Neuronal stem cell (in vitro differentiated cells): ENCODE measurements at regions not wholly inside any gene's neighbourhood (a gene's known extent, or its start where the extent isn't known, plus 50 kb on each side); places are given as distances from the start of the nearest gene placed in this dataset.

Source experiments
- DNase-seq: peaks from one replicate; pipeline ENCODE4 v3.0.0-alpha.2; 2013; ENCODE audit warnings: low spot score
- H2AFZ ChIP-seq: one replicate; pipeline ENCODE4 v1.6.1; 2013; ENCODE audit warnings: mild to moderate bottlenecking, low read length, inconsistent platforms
- H2AK5ac ChIP-seq: 2 replicates; pipeline ENCODE4 v1.6.1; 2013; ENCODE audit warnings: low read depth, mild to moderate bottlenecking, inconsistent platforms, low read length, moderate library complexity, mixed read lengths
- H2BK120ac ChIP-seq: 2 replicates; pipeline ENCODE4 v1.6.1; 2013; ENCODE audit warnings: low read depth, mild to moderate bottlenecking, inconsistent platforms, low read length, moderate library complexity, mixed read lengths
- H2BK12ac ChIP-seq: one replicate; pipeline ENCODE4 v1.6.1; 2013; ENCODE audit warnings: low read length, inconsistent platforms
- H2BK15ac ChIP-seq: 2 replicates; pipeline ENCODE4 v1.6.1; 2013; ENCODE audit warnings: mild to moderate bottlenecking, low read length, inconsistent platforms, mixed read lengths
- H2BK5ac ChIP-seq: one replicate; pipeline ENCODE4 v1.6.1; 2013; ENCODE audit warnings: inconsistent platforms, mild to moderate bottlenecking, low read length, moderate library complexity
- H3K14ac ChIP-seq: one replicate; pipeline ENCODE4 v1.6.1; 2013; ENCODE audit warnings: low read length, inconsistent platforms
- H3K18ac ChIP-seq: 2 replicates; pipeline ENCODE4 v1.6.1; 2013; ENCODE audit warnings: low read length, inconsistent platforms
- H3K23ac ChIP-seq: 2 replicates; pipeline ENCODE4 v1.6.1; 2013; ENCODE audit warnings: low read depth, mild to moderate bottlenecking, mixed read lengths, low read length, inconsistent platforms; ENCODE audit not compliant: poor library complexity
- H3K27ac ChIP-seq: replicated peaks from 3 replicates; pipeline ENCODE4 v1.5.1; 2013; ENCODE audit warnings: low read length, inconsistent platforms
- H3K27me3 ChIP-seq, 3 experiments: 2 replicates each; pipeline ENCODE4 v1.6.1; 2013; ENCODE audit warnings: low read length in 3 of 3, mild to moderate bottlenecking in 2 of 3, inconsistent platforms in 1 of 3, low read depth in 1 of 3, mixed read lengths in 1 of 3, moderate library complexity in 1 of 3; ENCODE audit not compliant: control insufficient read depth in 3 of 3, insufficient read depth in 3 of 3
- H3K36me3 ChIP-seq, 2 donors: replicated peaks in 1 of 2; 2 replicates each; pipeline ENCODE4 v1.6.1; 2013; ENCODE audit warnings: low read length in 2 of 2; ENCODE audit not compliant: control insufficient read depth in 2 of 2, insufficient read depth in 2 of 2
- H3K4ac ChIP-seq: 2 replicates; pipeline ENCODE4 v1.6.1; 2013; ENCODE audit warnings: inconsistent platforms, mild to moderate bottlenecking, low read length, moderate library complexity
- H3K4me1 ChIP-seq, 2 donors: 1 replicate in 1 of 2; 2 replicates in 1 of 2; pipeline ENCODE4 v1.6.1; 2013; ENCODE audit warnings: low read length in 2 of 2, low read depth in 1 of 2; ENCODE audit not compliant: control insufficient read depth in 2 of 2, insufficient read depth in 1 of 2
- H3K4me2 ChIP-seq: one replicate; pipeline ENCODE4 v1.6.1; 2013; ENCODE audit warnings: mild to moderate bottlenecking, low read length, inconsistent platforms; ENCODE audit not compliant: insufficient read depth, poor library complexity, severe bottlenecking
- H3K4me3 ChIP-seq, 2 donors: 2 replicates each; pipeline ENCODE4 v1.5.1; 2013; ENCODE audit warnings: low read length in 2 of 2, mild to moderate bottlenecking in 2 of 2, inconsistent platforms in 1 of 2, moderate library complexity in 1 of 2
- H3K79me1 ChIP-seq: one replicate; pipeline ENCODE4 v1.6.1; 2013; ENCODE audit warnings: low read depth, mild to moderate bottlenecking, inconsistent platforms, low read length, moderate library complexity
- H3K9ac ChIP-seq: one replicate; pipeline ENCODE4 v1.6.1; 2013; ENCODE audit warnings: mild to moderate bottlenecking, low read depth, low read length, inconsistent platforms; ENCODE audit not compliant: poor library complexity
- H3K9me3 ChIP-seq, 2 donors: replicated peaks in 1 of 2; 2 replicates each; pipeline versions ENCODE3 to v1.6.1; 2013; ENCODE audit warnings: low read length in 2 of 2, mild to moderate bottlenecking in 2 of 2, inconsistent platforms in 1 of 2, low read depth in 1 of 2, mixed read lengths in 1 of 2, moderate library complexity in 1 of 2; ENCODE audit not compliant: control insufficient read depth in 2 of 2, insufficient read depth in 1 of 2
- H4K8ac ChIP-seq: one replicate; pipeline ENCODE4 v1.6.1; 2013; ENCODE audit warnings: low read depth, mild to moderate bottlenecking, inconsistent platforms, low read length, moderate library complexity
- H4K91ac ChIP-seq: one replicate; pipeline ENCODE4 v1.6.1; 2013; ENCODE audit warnings: low read length, low read depth, mild to moderate bottlenecking, inconsistent platforms; ENCODE audit not compliant: poor library complexity
- WGBS, 2 donors: extraction: QIAGEN DNeasy Blood & Tissue Kit; methylation state at CpG; one replicate each; pipeline ENCODE4 v1.1.7; 2013; ENCODE audit warnings: missing lambda C conversion rate in 2 of 2, mixed read lengths in 1 of 2; ENCODE audit not compliant: insufficient read length in 2 of 2, insufficient replicate concordance in 1 of 2; ENCODE audit errors: extremely low coverage in 2 of 2; 5-methylcytosine and 5-hydroxymethylcytosine counted together

GRCh38 chr12:107618106-107618505 lies 67.5 kb upstream of the PWP1 start:
- no CpG with 5 or more reads among the region's 15 CpGs for WGBS, 2 donors
- no peaks in the 10 kb centered on the region for H3K79me1 ChIP-seq
- H3K4me2 ChIP-seq = no peak overlapping the region
- H3K4ac ChIP-seq = no peak overlapping the region
- H3K27me3 ChIP-seq = no peaks in the 10 kb centered on the region
- no peak overlapping the region for H3K27ac ChIP-seq
- H3K4me3 ChIP-seq = peak overlapping the region in 1 of 2 donors; percentile 29
- peaks cover 0 to 2% of the 10 kb centered on the region in 2 donors for H3K36me3 ChIP-seq
- no peak overlapping the region for H3K14ac ChIP-seq
- H2BK12ac ChIP-seq = no peak overlapping the region
- no peak overlapping the region for H2BK15ac ChIP-seq
- H2BK5ac ChIP-seq = no peak overlapping the region
- no peak overlapping the region for H3K23ac ChIP-seq
- H2BK120ac ChIP-seq = no peak overlapping the region
- H3K4me1 ChIP-seq = peaks cover 0 to 2% of the 10 kb centered on the region in 2 donors
- DNase-seq = no peak
- no peak overlapping the region for H3K18ac ChIP-seq
- no peak overlapping the region for H2AFZ ChIP-seq
- peak overlapping the region; percentile 31 for H2AK5ac ChIP-seq
- H3K9me3 ChIP-seq = no peaks in the 10 kb centered on the region
- no peak overlapping the region for H3K9ac ChIP-seq
- H4K91ac ChIP-seq = no peak overlapping the region
- H4K8ac ChIP-seq = no peak overlapping the region

GRCh38 chr12:107619831-107620230 lies 65.8 kb upstream of the PWP1 start:
- Histone ChIP-seq H4K91ac (no peak overlapping the region), H3K23ac (no peak overlapping the region), H2AK5ac (no peak overlapping the region), H2BK5ac (no peak overlapping the region), H3K4me1 (peaks cover 0 to 2% of the 10 kb centered on the region in 2 donors), H3K9me3 (peaks cover 3 to 7% of the 10 kb centered on the region in 2 donors), H3K36me3 (peaks cover 0 to 2% of the 10 kb centered on the region in 2 donors), H2BK120ac (no peak overlapping the region), H2BK12ac (no peak overlapping the region), H2BK15ac (no peak overlapping the region), H3K14ac (no peak overlapping the region), H2AFZ (no peak overlapping the region), H3K27me3 (no peaks in the 10 kb centered on the region), H3K4me3 (no peak overlapping the region), H3K18ac (no peak overlapping the region), H3K4me2 (no peak overlapping the region), H3K9ac (no peak overlapping the region), H3K4ac (no peak overlapping the region), H3K27ac (no peak overlapping the region), H4K8ac (no peak overlapping the region), H3K79me1 (no peaks in the 10 kb centered on the region)
- WGBS, 2 donors = no CpG with 5 or more reads among the region's 13 CpGs
- DNase-seq = no peak

GRCh38 chr12:107622001-107622400 lies 63.6 kb upstream of the PWP1 start:
- Histone ChIP-seq H3K4me2 (no peak overlapping the region), H3K14ac (no peak overlapping the region), H3K23ac (no peak overlapping the region), H4K91ac (no peak overlapping the region), H2BK5ac (no peak overlapping the region), H3K27ac (no peak overlapping the region), H3K9ac (no peak overlapping the region), H3K4ac (no peak overlapping the region), H3K27me3 (no peaks in the 10 kb centered on the region), H2AK5ac (no peak overlapping the region), H3K4me3 (no peak overlapping the region), H2BK15ac (no peak overlapping the region), H3K36me3 (peaks cover 0 to 2% of the 10 kb centered on the region in 2 donors), H3K18ac (no peak overlapping the region), H4K8ac (no peak overlapping the region), H2AFZ (no peak overlapping the region), H2BK12ac (no peak overlapping the region), H3K9me3 (peaks cover 3 to 15% of the 10 kb centered on the region in 2 donors), H2BK120ac (no peak overlapping the region), H3K79me1 (no peaks in the 10 kb centered on the region), H3K4me1 (peaks cover 0 to 2% of the 10 kb centered on the region in 2 donors)
- no CpG with 5 or more reads among the region's 8 CpGs for WGBS, 2 donors
- no peak for DNase-seq

GRCh38 chr12:107624493-107624892 lies 61.1 kb upstream of the PWP1 start:
- Histone ChIP-seq H3K36me3 (peaks cover 0 to 2% of the 10 kb centered on the region in 2 donors), H3K27ac (no peak overlapping the region), H3K9ac (no peak overlapping the region), H3K4ac (no peak overlapping the region), H3K79me1 (no peaks in the 10 kb centered on the region), H4K8ac (no peak overlapping the region), H3K27me3 (no peaks in the 10 kb centered on the region), H2AFZ (no peak overlapping the region), H3K4me2 (no peak overlapping the region), H3K4me1 (peaks cover 0 to 2% of the 10 kb centered on the region in 2 donors), H2BK15ac (no peak overlapping the region), H3K9me3 (peaks cover 3 to 15% of the 10 kb centered on the region in 2 donors), H3K23ac (no peak overlapping the region), H2BK120ac (no peak overlapping the region), H3K18ac (no peak overlapping the region), H3K14ac (no peak overlapping the region), H3K4me3 (no peak overlapping the region), H2AK5ac (no peak overlapping the region), H2BK5ac (no peak overlapping the region), H4K91ac (no peak overlapping the region), H2BK12ac (no peak overlapping the region)
- DNase-seq = no peak
- no CpG with 5 or more reads among the region's 4 CpGs for WGBS, 2 donors
